SH-SY5Y (cell line): ENCODE measurements at regions not wholly inside any gene's neighbourhood (a gene's known extent, or its start where the extent isn't known, plus 50 kb on each side); places are given as distances from the start of the nearest gene placed in this dataset.

ENCODE experiments used
- GATA2 ChIP-seq: IDR thresholded peaks from 2 replicates; pipeline ENCODE4 v1.6.1; 2011; ENCODE audit warnings: mild to moderate bottlenecking, low read depth, low read length
- GATA3 ChIP-seq: IDR thresholded peaks from 2 replicates; pipeline ENCODE4 v1.6.1; 2011; ENCODE audit warnings: low read depth, mild to moderate bottlenecking, low read length, moderate library complexity

DNA sequence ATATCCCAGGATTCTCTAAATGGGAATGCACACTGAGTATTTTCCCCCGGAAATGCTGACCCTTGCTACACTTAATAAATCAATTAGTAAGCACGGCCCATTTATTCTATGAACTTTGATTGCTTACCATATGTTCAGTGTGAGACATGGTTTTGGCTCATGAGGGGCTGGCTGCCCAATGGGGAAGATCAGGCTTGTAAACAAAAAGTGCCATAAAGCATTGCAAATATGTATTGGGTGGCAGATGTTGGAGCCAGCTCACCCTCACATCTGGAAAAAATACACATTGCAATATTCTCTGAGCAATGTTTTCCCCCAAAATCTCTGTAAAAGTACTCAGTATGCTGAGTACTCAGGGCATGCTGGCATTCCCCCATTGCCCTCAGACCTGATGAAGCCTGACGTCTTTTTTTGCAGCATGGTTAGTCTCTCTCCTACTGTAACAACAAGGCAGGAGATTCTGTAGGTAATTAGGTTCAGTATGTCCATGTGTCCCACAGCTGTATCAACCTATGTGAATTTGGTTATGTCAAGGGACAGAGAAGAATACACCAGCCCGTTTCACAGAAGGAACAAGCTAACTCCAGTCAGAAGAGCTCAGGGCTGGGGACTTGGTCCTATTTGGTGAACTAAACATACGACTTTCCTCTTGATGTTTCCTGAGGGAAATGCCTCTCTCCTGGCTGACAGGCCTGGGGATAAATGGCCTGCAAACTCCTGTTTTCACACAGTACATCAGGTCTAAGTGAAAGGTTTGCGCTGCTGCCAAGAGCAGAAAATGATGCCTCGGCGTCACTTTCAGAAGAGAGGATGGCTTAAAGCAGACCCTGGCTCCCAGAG, 202.4 kb downstream of the INSIG2 start:
- TF ChIP-seq GATA2 (no peak), GATA3 (no peak)
